Kidney (tissue), 13 donors: ENCODE measurements at regions not wholly inside any gene's neighbourhood (a gene's known extent, or its start where the extent isn't known, plus 50 kb on each side); places are given as distances from the start of the nearest gene placed in this dataset.

Experiments used
- DNase-seq, 5 donors: peaks; one replicate each; pipeline ENCODE4 v3.0.0-alpha.2; 2013 to 2020
- FAIRE-seq: peaks from 2 replicates; lab custom pipeline; 2012; peaks lifted over from hg19 to GRCh38; lab: Jason Lieb, UNC
- H3K27ac ChIP-seq, 2 donors: one replicate each; pipeline ENCODE4 v1.7.0; 2013; ENCODE audit warnings: low read depth in 2 of 2, low read length in 2 of 2, inconsistent platforms in 1 of 2
- H3K27me3 ChIP-seq: one replicate; pipeline ENCODE4 v1.7.1; 2013; ENCODE audit warnings: low read length, inconsistent platforms; ENCODE audit not compliant: control insufficient read depth, insufficient read depth
- H3K36me3 ChIP-seq, 3 donors: one replicate each; pipeline versions ENCODE4 v1.7.0 to v1.7.1; 2013; ENCODE audit warnings: low read length in 3 of 3, control low read depth in 1 of 3, inconsistent platforms in 1 of 3; ENCODE audit not compliant: insufficient read depth in 3 of 3, control insufficient read depth in 2 of 3
- H3K4me1 ChIP-seq, 3 donors: one replicate each; pipeline versions ENCODE4 v1.7.0 to v1.7.1; 2013; ENCODE audit warnings: low read length in 3 of 3, inconsistent platforms in 1 of 3, low read depth in 1 of 3; ENCODE audit not compliant: control insufficient read depth in 2 of 3, insufficient read depth in 2 of 3
- H3K4me3 ChIP-seq, 3 donors: one replicate each; pipeline versions ENCODE4 v1.7.0 to v1.8.1; 2013; ENCODE audit warnings: low read length in 3 of 3, control low read depth in 1 of 3, inconsistent platforms in 1 of 3
- H3K9ac ChIP-seq, 3 donors: one replicate each; pipeline versions ENCODE4 v1.7.0 to v1.7.1; 2013; ENCODE audit warnings: low read length in 3 of 3, control low read depth in 1 of 3, inconsistent platforms in 1 of 3
- H3K9me3 ChIP-seq, 3 donors: one replicate each; pipeline versions ENCODE4 v1.7.0 to v1.7.1; 2013; ENCODE audit warnings: low read length in 3 of 3, control low read depth in 1 of 3, inconsistent platforms in 1 of 3; ENCODE audit not compliant: control insufficient read depth in 2 of 3, insufficient read depth in 1 of 3
- intact Hi-C: fragments of 100-400 bp; cut with DNase I; formaldehyde crosslinking; loops from one replicate; pipeline ENCODE4 v1.11.1; 2022
- TF ChIP-seq, protein P1 (sequence below): IDR thresholded peaks from 3 replicates; pipeline ENCODE4 v1.5.1; 2012; ENCODE audit warnings: mild to moderate bottlenecking, moderate library complexity, borderline replicate concordance; ENCODE audit not compliant: insufficient read depth; ENCODE audit errors: extremely low read depth
- donor health status: control.
- donor health status: control.
- donor health status: control.
- donor health status: control.
- donor health status: control.
- donor health status: DM: yes; HTN: yes; CAD: no.
- donor health status: Normal renal cell carcinoma (clear cell type).

DNA sequence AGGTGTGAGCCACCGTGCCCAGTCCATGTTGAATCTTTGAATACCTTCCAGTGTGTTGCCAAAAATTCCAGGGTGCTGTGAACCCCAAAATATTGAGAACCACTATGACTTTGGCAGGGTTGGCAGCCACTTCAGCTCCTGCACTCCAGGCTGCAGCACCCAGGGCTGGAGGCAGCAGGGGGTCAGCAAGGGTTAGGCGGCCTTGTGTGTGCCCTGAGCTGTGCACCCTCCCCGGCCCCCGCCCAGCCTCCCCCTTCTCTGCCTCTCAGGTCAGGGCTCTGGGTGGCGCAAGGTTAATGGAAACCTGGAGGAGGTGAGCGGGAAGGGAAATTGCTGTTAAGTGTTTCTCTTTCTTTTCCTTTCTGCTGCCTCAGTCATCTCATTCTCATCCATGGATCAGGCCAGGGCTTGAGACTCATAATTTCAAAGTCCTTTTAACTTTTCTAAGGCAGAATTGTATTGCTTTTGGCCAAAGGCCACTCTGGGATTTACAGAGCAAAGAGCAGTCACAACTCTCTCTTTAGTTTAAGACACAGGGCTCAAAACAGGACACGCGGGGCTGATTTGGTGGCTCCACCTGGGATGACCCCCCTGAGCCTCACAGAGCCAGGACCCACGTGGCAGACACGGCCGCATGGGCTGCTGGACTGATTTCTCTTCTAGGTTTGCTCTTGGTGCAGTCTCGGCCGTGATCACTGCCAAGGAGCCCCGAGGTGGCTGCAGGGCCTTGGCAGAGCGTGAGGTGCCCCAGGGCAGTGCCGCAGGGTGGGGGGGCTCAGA, 212.3 kb downstream of the PTPRU start:
- Histone ChIP-seq H3K9me3 (no peaks in the 10 kb centered on the region), H3K9ac (no peak overlapping the region), H3K27ac (no peak overlapping the region), H3K27me3 (no peaks in the 10 kb centered on the region), H3K36me3 (no peaks in the 10 kb centered on the region), H3K4me3 (no peak overlapping the region), H3K4me1 (no peaks in the 10 kb centered on the region)
- intact Hi-C loops, result no loop called here
- TF ChIP-seq, protein P1, sequence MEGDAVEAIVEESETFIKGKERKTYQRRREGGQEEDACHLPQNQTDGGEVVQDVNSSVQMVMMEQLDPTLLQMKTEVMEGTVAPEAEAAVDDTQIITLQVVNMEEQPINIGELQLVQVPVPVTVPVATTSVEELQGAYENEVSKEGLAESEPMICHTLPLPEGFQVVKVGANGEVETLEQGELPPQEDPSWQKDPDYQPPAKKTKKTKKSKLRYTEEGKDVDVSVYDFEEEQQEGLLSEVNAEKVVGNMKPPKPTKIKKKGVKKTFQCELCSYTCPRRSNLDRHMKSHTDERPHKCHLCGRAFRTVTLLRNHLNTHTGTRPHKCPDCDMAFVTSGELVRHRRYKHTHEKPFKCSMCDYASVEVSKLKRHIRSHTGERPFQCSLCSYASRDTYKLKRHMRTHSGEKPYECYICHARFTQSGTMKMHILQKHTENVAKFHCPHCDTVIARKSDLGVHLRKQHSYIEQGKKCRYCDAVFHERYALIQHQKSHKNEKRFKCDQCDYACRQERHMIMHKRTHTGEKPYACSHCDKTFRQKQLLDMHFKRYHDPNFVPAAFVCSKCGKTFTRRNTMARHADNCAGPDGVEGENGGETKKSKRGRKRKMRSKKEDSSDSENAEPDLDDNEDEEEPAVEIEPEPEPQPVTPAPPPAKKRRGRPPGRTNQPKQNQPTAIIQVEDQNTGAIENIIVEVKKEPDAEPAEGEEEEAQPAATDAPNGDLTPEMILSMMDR, result no peak
- FAIRE-seq, result no peak
- DNase-seq, result no peak

DNA sequence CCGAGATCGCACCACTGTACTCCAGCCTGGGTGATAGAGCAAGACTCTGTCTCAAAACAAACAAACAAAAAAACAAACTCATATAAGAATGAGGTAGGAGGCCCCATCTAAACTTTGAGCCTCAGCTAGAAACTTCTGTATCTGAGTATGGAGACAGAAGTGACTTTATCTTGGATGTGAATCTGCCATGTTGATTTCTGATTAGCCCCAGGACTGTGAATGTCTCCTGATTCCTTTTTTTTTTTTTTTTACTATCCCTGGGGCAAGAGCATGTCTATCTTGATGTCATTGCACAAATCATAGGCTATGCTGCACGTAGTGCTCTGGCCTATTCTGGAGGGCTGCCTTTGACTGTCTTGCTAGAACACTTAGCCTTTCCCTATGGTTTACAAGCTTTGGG, 211.0 kb downstream of the PTPRU start:
- FAIRE-seq (no peak), DNase-seq (no peak)
- Histone ChIP-seq H3K4me1 (no peaks in the 10 kb centered on the region), H3K27me3 (no peaks in the 10 kb centered on the region), H3K9ac (no peak overlapping the region), H3K27ac (no peak overlapping the region), H3K36me3 (no peaks in the 10 kb centered on the region), H3K4me3 (no peak overlapping the region), H3K9me3 (no peaks in the 10 kb centered on the region)
- intact Hi-C loops, result no loop called here
- TF ChIP-seq, protein P1, result no peak

GRCh38 chr1:29444782-29445729, 208.7 kb downstream of the PTPRU start:
- intact Hi-C loops, result no loop called here
- Histone ChIP-seq H3K4me3 (no peak overlapping the region), H3K27me3 (no peaks in the 10 kb centered on the region), H3K36me3 (no peaks in the 10 kb centered on the region), H3K9ac (no peak overlapping the region), H3K27ac (no peak overlapping the region), H3K4me1 (no peaks in the 10 kb centered on the region), H3K9me3 (no peaks in the 10 kb centered on the region)
- DNase-seq (peak in 1 of 5 donors; percentile 37), FAIRE-seq (no peak)
- TF ChIP-seq, protein P1, result no peak
